Keratinocyte (primary cell): ENCODE measurements at regions not wholly inside any gene's neighbourhood (a gene's known extent, or its start where the extent isn't known, plus 50 kb on each side); places are given as distances from the start of the nearest gene placed in this dataset.

Source experiments
- DNase-seq: peaks from one replicate; pipeline ENCODE4 v3.0.0-alpha.2; 2011; ENCODE audit warnings: low read depth, missing footprints, low spot score
- FAIRE-seq: peaks from 2 replicates; lab custom pipeline; 2011; peaks lifted over from hg19 to GRCh38; lab: Jason Lieb, UNC
- H2AFZ ChIP-seq: 2 replicates; pipeline ENCODE4 v1.6.0; 2012; ENCODE audit warnings: low read length, control low read depth, inconsistent platforms; ENCODE audit not compliant: control insufficient read depth
- H3K27ac ChIP-seq: 2 replicates; pipeline ENCODE4 v1.5.1; 2011; ENCODE audit warnings: low read length; ENCODE audit not compliant: control insufficient read depth, insufficient read depth
- H3K27me3 ChIP-seq: 3 replicates; pipeline ENCODE4 v1.6.0; 2011; ENCODE audit warnings: low read length; ENCODE audit not compliant: control insufficient read depth, insufficient read depth; ENCODE audit errors: extremely low read depth
- H3K36me3 ChIP-seq, 2 experiments: 2 replicates in 1 of 2; 3 replicates in 1 of 2; pipeline ENCODE4 v1.5.1; 2011; ENCODE audit warnings: low read length in 2 of 2, mild to moderate bottlenecking in 1 of 2; ENCODE audit not compliant: control insufficient read depth in 2 of 2, insufficient read depth in 2 of 2; ENCODE audit errors: extremely low read depth in 1 of 2
- H3K4me1 ChIP-seq: 3 replicates; pipeline ENCODE4 v1.5.1; 2011; ENCODE audit warnings: low read length; ENCODE audit not compliant: control insufficient read depth, insufficient read depth; ENCODE audit errors: extremely low read depth
- H3K4me2 ChIP-seq: 3 replicates; pipeline ENCODE4 v1.6.0; 2011; ENCODE audit warnings: low read depth, low read length; ENCODE audit not compliant: control insufficient read depth, insufficient read depth; ENCODE audit errors: extremely low read depth
- H3K4me3 ChIP-seq, 3 experiments: fragments of 200-600 bp in 1 of 3; sonication (generic) in 1 of 3; 2 replicates in 2 of 3; 3 replicates in 1 of 3; pipeline ENCODE4 v1.5.1; 2011 to 2016; ENCODE audit warnings: low read length in 3 of 3, mild to moderate bottlenecking in 3 of 3, control low read depth in 2 of 3, inconsistent platforms in 1 of 3, low read depth in 1 of 3, mixed read lengths in 1 of 3, mixed run types in 1 of 3, moderate library complexity in 1 of 3; ENCODE audit not compliant: control insufficient read depth in 2 of 3, insufficient read depth in 2 of 3; ENCODE audit errors: extremely low read depth in 1 of 3
- H3K79me2 ChIP-seq: 2 replicates; pipeline ENCODE4 v1.6.0; 2012; ENCODE audit warnings: low read length; ENCODE audit not compliant: control insufficient read depth, insufficient read depth
- H3K9ac ChIP-seq: 3 replicates; pipeline ENCODE4 v1.6.0; 2011; ENCODE audit warnings: low read length; ENCODE audit not compliant: control insufficient read depth, insufficient read depth; ENCODE audit errors: extremely low read depth
- H3K9me1 ChIP-seq: 3 replicates; pipeline ENCODE4 v1.6.0; 2011; ENCODE audit warnings: low read length; ENCODE audit not compliant: control insufficient read depth, insufficient read depth; ENCODE audit errors: extremely low read depth
- H3K9me3 ChIP-seq: 2 replicates; pipeline ENCODE4 v1.5.1; 2012; ENCODE audit warnings: low read depth, low read length; ENCODE audit not compliant: control insufficient read depth
- H4K20me1 ChIP-seq: 3 replicates; pipeline ENCODE4 v1.6.0; 2011; ENCODE audit warnings: low read length; ENCODE audit not compliant: control insufficient read depth, insufficient read depth; ENCODE audit errors: extremely low read depth
- EZH2 ChIP-seq: IDR thresholded peaks from one replicate; pipeline ENCODE4 v1.6.1; 2012; ENCODE audit warnings: inconsistent platforms, mild to moderate bottlenecking, low read length, moderate library complexity
- dilution Hi-C: fragments of 300-500 bp; cut with MboI; formaldehyde crosslinking; loops from one replicate; pipeline ENCODE4 v1.7.0; 2020; ENCODE audit warnings: low sequenced_read_pairs; ENCODE audit not compliant: extremely low pct_ligation_motif_present
- TF ChIP-seq, protein P1 (sequence below), 3 experiments: IDR thresholded peaks in 1 of 3; conservative IDR thresholded peaks in 1 of 3; optimal IDR thresholded peaks in 1 of 3; 2 replicates in 2 of 3; 3 replicates in 1 of 3; pipeline versions ENCODE3 to v1.5.1; 2011; ENCODE audit warnings: low read length in 3 of 3, mild to moderate bottlenecking in 3 of 3, moderate library complexity in 2 of 3, control low read depth in 1 of 3, inconsistent platforms in 1 of 3; ENCODE audit not compliant: insufficient read depth in 2 of 3; ENCODE audit errors: extremely low read depth in 1 of 3

DNA sequence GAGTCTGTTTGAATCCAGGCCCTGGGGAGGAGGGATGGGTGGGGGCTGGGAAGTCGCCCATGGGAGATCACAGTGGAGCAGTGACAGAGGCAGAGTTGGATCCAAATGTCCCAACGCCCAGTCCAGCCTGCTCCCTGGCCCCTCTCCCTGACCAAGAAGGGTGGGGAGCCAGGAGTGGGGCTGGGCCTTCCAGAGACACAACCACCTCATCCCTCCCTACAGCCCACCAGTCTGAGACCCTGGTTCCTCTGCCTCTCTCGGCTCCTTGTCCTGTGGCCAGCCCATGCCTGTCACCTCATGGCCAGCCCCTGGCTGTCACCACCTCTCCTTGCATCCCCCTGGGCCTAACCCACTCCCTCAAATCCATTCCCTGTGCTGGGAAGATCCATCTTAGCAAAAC, 71.2 kb upstream of the PRR5 start:
- H2AFZ ChIP-seq, result no peak overlapping the region
- FAIRE-seq, result no peak
- no peaks in the 10 kb centered on the region for H3K36me3 ChIP-seq
- H3K4me3 ChIP-seq, result no peak overlapping the region
- H4K20me1 ChIP-seq, result peaks cover 5% of the 10 kb centered on the region
- H3K4me2 ChIP-seq, result no peak overlapping the region
- no peaks in the 10 kb centered on the region for H3K9me3 ChIP-seq
- H3K79me2 ChIP-seq, result no peaks in the 10 kb centered on the region
- no peak overlapping the region for H3K9ac ChIP-seq
- no peaks in the 10 kb centered on the region for H3K4me1 ChIP-seq
- H3K27ac ChIP-seq, result no peak overlapping the region
- peaks cover 19% of the 10 kb centered on the region for H3K27me3 ChIP-seq
- DNase-seq, result no peak
- dilution Hi-C loops, result no loop called here
- H3K9me1 ChIP-seq, result no peaks in the 10 kb centered on the region
- TF ChIP-seq, protein P1, sequence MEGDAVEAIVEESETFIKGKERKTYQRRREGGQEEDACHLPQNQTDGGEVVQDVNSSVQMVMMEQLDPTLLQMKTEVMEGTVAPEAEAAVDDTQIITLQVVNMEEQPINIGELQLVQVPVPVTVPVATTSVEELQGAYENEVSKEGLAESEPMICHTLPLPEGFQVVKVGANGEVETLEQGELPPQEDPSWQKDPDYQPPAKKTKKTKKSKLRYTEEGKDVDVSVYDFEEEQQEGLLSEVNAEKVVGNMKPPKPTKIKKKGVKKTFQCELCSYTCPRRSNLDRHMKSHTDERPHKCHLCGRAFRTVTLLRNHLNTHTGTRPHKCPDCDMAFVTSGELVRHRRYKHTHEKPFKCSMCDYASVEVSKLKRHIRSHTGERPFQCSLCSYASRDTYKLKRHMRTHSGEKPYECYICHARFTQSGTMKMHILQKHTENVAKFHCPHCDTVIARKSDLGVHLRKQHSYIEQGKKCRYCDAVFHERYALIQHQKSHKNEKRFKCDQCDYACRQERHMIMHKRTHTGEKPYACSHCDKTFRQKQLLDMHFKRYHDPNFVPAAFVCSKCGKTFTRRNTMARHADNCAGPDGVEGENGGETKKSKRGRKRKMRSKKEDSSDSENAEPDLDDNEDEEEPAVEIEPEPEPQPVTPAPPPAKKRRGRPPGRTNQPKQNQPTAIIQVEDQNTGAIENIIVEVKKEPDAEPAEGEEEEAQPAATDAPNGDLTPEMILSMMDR (optimal IDR thresholded peaks at IDR 0.05 in 1 of 3, IDR thresholded peaks at IDR 0.05 in 1 of 3, conservative IDR thresholded peaks at IDR 0.05 in 1 of 3; ENCODE audit: extremely low read depth in 1 of 3, insufficient read depth in 2 of 3, low read length in 3 of 3), result no peak
- TF ChIP-seq EZH2, result no peak

DNA sequence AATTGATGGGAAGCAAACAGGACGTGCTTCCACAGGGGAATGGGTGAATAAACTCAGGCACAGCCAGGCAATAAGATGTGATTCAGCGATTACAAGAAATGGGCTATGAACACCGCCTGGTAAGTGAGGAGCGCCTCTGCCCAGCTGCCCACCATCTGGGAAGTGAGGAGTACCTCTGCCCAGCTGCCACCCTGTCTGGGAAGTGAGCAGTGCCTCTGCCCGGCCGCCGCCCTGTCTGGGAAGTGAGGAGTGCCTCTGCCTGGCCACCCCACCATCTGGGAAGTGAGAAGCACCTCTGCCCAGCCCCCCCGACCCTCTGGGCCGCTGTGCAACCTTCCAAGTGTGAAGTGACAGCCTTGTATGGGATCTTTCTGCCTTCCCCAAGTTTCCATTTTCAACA, 73.2 kb upstream of the PRR5 start:
- no peak for DNase-seq
- TF ChIP-seq, protein P1 (optimal IDR thresholded peaks at IDR 0.05 in 1 of 3, IDR thresholded peaks at IDR 0.05 in 1 of 3, conservative IDR thresholded peaks at IDR 0.05 in 1 of 3; ENCODE audit: extremely low read depth in 1 of 3, insufficient read depth in 2 of 3, low read length in 3 of 3), result no peak
- TF ChIP-seq EZH2, result no peak

More for the DNA sequence above, 73.2 kb upstream of the PRR5 start:
- Histone ChIP-seq H3K27ac (no peak overlapping the region), H3K9me3 (no peaks in the 10 kb centered on the region), H3K79me2 (no peaks in the 10 kb centered on the region), H3K36me3 (no peaks in the 10 kb centered on the region), H3K9ac (no peak overlapping the region), H3K4me2 (no peak overlapping the region), H3K9me1 (no peaks in the 10 kb centered on the region), H4K20me1 (peaks cover 5% of the 10 kb centered on the region), H2AFZ (no peak overlapping the region), H3K4me3 (no peak overlapping the region), H3K27me3 (peaks cover 19% of the 10 kb centered on the region), H3K4me1 (no peaks in the 10 kb centered on the region)
- dilution Hi-C loops, result no loop called here
- FAIRE-seq, result no peak
